Ishikawa (cell line): ENCODE measurements at regions not wholly inside any gene's neighbourhood (a gene's known extent, or its start where the extent isn't known, plus 50 kb on each side); places are given as distances from the start of the nearest gene placed in this dataset.

Experiments
- CEBPB ChIP-seq: IDR thresholded peaks from 2 replicates; pipeline ENCODE4 v1.6.1; 2012
- MAX ChIP-seq: IDR thresholded peaks from 2 replicates; pipeline ENCODE4 v1.6.1; 2012
- TAF1 ChIP-seq: IDR thresholded peaks from 2 replicates; pipeline ENCODE4 v1.6.1; 2012; ENCODE audit warnings: low read depth, mild to moderate bottlenecking
- TEAD4 ChIP-seq: IDR thresholded peaks from 2 replicates; pipeline ENCODE4 v1.6.1; 2012

DNA sequence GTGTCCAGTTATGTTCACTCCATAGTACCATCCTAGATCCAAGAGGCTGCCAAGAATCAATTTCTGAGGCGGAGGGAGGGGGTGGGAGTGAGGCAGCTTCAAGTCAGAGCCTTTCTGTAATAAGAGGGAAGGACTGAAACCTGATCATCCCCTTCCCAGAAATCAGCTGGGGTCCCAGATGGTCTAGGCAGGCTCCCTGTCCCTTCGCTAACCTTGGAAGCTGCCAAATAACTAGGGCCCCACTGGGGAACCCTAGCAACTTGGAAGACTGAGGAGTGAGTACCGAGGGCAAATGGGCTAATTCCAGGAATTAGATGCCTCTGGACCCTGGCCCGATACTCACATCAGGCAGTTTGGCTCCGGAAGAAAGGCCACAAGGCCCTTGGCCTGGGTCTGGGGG is 113.3 kb downstream of the NAV1 start:
- TF ChIP-seq MAX: no peak
- no peak for TF ChIP-seq TAF1
- TF ChIP-seq TEAD4: no peak
- TF ChIP-seq CEBPB: no peak
